SW 1271 (cell line): ENCODE measurements at regions not wholly inside any gene's neighbourhood (a gene's known extent, or its start where the extent isn't known, plus 50 kb on each side); places are given as distances from the start of the nearest gene placed in this dataset.

Source experiments
- DNase-seq, 2 experiments: peaks; one replicate each; lab custom pipeline; 2025; lab: John Stamatoyannopoulos, UW

DNA sequence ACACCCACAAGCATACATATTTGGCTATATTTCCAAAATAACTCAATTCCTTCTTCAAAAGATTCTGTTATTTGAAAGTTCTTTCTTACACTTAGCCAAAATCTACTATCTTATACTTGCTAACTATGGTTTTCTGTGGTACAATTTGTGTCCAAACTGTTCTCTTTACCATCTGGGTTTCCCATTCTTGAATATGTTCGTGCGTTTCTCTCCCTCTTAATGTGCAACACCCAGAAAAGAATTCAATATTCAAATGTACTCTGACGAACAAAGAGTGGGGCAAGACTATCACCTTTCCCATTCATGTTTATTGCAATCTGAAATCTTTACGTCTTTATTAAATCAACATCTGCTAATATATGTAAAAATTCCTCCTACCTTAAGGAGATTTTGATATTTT lies 912.7 kb downstream of the FAT4 start:
- no peak for DNase-seq

DNA sequence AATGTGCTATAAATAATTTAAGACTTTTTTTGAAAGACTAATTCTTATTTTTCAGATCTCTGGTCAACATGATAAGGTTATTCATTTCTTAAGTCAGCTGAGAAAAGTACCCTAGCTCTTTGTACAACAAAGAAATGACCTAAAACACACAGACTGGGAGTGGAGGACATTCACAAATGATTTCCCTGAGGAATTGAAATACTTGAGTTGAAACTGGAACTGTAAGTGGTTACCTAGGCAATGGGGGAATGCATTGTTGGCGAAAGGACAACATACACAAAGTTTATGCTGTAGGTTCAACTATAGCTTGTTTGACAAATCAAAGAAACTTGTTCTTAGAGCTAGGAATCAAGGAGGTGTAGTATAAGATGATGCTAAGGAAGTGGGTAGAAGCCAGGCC lies 915.5 kb downstream of the FAT4 start:
- DNase-seq: no peak

DNA sequence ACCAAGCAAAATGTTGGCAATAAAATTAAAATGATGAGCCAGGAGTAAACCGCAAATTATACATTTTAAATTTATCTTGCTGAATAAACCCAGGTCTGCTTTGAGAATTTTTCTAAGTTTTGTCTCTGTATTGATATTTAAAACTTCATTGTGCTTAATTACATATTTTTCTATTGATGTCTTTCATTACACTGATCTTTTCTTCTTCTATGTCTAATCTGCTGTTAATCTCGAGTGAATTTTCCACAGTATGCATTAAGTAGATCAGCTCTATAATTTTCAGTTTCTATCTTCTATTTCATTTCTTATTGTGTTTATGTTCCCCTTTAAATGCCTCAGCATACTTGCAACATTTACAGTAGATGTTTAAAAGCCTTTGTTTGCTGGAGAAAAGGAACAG lies 918.7 kb downstream of the FAT4 start:
- DNase-seq: no peak

DNA sequence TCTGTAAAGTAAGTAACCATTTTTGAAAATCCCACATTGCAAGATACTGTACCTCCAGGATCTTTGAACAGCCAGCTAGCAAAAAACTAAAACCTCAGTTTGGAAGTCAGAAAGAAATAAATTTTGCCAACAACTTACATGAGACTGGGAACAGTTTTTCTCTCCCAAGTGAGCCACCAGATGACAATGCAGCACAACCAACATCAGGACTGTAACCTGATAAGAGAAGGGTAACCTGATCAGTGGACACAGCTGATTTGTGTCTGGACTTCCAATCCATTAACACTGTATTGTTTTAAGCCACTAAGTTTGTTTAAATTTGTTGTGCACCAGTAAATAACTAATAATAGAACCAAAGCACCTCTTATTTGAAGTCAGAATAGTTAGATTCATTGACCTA lies 923.3 kb downstream of the FAT4 start:
- DNase-seq: no peak

DNA sequence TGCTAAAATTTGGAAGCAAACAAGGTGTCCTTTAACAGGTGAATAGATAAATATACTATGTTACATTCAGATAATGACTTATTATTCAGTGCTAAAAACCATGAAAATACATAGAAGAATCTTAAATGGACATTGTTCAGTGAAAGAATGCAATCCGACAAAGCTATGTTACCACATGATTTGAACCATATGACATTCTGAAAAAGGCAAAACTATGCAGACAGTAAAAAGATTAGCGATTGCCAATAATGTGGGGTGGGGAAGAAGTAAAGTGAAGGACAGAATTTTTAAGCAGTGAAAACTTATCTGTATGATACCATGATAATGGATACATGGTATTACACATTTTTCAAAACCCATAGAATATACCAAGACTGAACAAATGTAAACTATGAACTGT lies 926.9 kb downstream of the FAT4 start:
- no peak for DNase-seq

DNA sequence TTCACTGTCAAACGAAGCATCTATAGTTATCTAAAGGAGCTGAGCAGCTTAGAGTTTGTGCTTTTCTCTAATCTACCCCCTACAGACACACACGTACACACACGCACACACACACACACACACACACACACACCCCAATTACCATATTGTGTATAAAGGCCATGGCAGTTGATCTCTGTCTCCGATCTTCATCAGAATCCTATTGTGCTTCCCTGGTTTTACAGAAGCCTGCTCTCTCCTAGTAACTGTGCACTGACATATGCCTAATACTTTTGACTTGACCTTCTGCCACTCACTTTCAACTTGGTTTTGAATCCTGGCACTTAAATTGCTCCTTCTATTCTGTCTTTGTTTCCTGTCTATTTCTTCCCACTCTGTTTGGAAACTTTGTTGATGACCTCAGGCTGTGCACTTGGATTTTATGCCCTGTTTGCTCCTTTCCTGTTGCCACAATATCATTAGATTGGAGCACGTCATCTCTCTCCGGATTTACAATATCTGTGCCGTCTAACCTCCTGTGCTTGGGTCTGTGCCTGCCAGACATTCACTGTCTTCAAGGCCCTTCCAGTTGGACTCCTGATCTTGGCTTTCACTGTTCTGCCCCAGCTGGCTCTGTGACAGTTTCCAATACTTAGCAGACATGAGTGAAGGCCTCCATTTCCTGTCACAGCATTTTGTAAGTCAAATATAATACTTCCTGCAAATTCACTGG lies 928.1 kb downstream of the FAT4 start:
- DNase-seq: no peak

DNA sequence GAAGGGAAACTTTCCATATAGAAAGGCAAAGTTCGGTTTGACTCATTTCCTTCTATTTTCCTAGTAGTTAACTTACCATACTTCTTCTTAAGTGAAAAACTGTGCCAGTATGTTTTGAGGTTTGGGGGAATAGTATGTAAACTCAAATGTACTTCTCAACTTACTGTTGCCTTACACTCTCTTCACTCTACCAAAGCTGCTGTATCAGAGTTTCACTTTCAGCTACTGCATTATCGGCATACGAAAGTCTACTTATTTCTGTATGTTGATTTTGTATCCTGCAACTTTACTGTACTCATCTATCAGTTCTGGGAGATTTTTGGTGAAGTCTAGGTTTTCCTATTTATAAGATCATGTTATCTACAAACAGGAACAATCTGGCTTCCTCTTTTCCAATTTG lies 932.7 kb downstream of the FAT4 start:
- no peak for DNase-seq

DNA sequence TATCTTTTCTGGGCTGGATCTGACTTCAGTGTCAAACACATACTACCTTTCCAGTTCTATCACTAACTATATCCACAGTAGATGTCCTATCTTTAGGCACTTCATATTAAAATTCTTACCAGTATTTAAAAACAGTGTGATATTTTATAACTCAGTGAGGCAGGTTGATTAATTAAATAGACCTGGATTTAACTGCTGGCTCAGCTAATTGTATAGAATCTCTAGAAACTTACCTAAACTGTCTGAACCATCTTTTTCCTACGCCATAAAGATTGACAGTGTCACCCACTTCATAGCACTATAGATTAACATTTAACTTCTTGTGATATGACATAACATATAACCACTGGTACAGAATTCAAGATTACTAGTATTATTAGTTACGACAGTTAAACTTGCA lies 935.3 kb downstream of the FAT4 start:
- DNase-seq: no peak

DNA sequence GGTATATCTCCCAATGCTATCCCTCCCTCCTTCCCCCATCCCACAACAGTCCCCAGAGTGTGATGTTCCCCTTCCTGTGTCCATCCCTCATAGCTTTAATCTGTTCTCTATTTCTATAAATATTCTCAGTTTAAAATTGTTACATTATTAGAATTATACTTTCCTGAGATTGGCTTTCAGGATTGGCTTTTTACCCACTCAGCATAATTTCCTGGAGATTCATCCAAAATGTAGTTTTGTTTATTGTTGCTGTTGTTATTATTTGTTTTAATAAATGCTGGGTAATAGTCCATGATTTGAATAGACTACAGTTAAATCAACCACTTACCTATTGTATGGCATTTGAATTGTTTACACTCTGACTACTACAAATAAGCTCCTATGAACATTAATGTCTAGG lies 936.4 kb downstream of the FAT4 start:
- DNase-seq: no peak

DNA sequence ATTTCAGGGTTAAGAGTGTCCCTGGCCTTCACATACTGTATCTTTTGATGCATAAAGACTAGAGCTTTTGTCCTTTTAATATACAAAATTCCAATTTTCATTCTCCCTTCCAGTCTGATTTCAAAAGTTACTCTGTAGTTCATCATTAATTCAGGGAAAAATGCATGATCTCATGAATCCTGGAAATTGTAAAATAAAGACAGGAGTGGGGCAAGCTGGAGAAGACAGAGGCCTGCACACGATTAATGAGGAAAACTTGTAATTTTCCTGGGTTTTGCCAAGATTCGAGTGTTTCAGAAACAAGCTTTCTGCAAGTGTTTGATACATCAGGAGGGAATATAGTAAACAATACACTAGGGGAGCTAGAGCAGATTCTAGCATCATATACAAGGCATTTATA lies 947.9 kb downstream of the FAT4 start:
- no peak for DNase-seq

DNA sequence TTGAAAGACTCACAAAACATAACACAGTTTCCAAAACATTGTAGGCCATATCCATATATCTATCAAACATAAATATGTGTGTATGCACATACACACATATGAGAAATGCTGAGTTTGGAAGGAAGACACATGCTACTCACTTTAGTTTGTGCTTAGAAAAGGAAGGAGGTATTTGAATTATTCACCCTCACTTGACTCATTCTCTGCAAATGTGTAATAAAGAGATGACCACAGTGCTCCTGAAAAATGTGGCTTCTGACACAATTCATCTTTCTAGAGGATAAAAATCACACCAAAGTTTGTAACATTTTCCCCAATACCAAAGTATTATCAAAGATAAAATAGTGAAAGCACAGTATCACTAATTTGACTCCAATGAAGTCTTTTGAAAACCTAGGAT lies 950.1 kb downstream of the FAT4 start:
- DNase-seq: no peak

DNA sequence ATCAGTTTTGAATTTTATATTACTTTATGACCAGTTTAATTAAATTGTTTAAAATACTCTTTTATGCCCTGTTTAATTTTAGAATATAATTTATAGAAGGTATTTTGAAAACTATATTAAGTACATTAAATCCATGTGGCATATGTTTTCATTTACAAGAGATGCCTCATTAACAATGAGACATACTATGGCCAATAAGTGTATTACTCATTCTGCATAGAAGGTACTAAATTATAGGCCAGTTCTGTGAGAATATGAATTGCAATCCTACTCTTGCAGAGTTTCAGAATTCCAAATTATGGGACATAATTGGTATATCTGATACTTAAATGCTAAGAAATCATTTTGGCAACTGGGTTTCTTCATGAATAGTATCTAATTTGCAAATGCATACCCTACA lies 951.1 kb downstream of the FAT4 start:
- no peak for DNase-seq

DNA sequence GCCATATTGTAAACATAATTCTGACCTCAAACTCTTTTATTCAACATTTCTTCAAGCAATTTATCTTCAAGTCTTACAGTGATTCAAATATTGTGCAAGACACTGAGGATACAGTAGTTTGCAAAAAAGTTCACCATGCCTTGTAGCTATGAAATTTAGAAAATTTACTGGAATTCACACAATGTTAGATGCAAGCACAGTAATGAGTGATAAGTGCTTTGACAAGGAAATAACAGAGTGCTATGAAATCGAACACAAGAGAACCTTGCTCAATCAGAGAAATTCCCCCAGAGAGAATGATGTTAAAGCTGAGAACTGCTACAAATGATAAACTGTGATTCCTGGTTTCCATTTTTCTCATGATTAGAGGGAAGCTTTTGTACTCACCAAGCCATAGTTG lies 952.9 kb downstream of the FAT4 start:
- peak in 1 of 2 experiments; percentile 1 for DNase-seq

DNA sequence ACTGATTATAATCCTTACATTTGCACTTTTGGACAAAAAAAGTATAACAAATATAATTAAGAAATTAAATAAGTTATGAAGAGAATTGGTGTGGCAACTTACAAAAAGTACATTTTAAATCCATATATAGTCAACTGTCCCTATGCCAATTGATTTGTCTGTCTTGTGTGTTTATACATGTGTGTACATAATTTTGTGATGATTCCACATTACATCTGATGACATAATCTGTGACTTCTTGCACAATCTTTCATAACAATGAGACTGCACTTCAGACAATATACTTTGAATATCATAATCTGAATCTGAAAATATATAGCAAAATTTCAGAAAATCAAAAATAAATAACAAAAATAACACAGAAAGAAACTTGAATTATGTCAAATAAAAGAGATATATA lies 953.4 kb downstream of the FAT4 start:
- DNase-seq: no peak

DNA sequence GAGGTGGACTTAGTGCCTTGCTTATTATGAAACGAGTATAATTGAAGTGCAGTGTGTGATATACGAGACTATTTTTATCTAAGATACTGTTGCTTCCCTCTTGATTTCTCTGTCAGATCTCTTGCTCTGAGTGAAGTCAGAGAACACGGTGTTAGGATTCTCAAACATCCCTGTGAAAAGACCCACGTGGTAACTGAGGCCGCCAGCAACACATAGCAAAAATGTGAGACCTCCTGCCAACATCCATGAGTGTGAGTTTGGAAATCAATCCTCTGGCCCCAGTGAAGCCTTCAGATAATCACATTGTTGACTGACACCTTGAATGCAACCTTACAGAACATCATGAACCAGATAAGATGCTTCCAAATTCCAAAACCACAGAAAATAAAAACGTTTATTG lies 954.4 kb downstream of the FAT4 start:
- DNase-seq: no peak

DNA sequence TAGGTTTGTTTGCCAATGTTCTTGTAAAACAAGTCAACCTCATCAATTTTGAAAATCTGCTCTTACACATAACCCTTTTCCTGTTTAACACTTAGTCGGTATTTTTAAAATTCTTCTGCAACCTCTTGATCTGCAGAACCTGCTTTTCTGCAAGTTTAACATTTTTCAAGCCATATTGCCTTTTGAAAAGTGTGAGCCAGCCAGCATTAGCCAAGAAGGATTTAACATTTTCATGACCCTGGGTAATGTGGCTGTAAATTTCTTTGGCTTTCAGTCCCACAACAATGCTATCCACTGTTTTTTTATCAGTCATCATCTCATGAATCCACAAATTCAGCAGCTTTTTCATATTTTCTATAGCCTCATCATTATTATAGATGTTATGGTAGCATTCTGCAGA lies 956.5 kb downstream of the FAT4 start:
- DNase-seq: no peak

DNA sequence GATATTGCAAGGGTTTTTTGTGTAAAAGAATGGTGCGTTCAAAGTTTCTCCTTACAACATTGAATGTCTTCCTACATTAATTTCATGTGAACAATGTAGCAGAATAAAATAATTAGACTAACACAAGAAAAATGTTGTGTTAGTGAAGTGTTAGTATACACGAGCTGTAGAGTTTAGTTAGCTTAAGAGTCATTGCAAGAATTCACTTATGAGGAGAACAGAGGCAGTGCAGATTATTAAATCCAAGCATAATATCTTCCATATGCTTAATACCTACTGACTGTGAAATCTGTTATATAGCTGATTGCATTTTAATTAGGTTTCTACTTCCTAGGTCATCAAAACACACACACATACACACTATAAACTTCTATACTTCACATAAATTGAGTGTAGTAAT lies 959.0 kb downstream of the FAT4 start:
- no peak for DNase-seq

DNA sequence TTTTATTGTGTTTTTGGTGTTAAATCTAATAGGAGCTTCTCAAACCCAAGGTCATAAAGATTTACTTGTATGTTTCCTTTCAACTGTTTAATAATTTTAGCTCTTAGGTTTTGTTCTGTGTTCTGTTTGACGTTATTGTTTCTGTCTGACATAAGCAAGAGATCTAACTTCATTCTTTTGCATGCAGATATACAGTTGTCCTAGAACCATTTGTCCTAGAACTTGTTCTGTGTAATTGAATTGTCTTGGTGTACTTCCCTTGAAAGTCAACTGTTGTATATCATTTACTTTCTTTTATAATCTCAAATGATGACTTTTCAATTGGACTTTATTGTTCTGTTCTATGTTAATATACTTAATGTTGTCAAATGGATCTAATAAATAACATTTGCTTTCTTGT lies 977.1 kb downstream of the FAT4 start:
- DNase-seq: no peak

DNA sequence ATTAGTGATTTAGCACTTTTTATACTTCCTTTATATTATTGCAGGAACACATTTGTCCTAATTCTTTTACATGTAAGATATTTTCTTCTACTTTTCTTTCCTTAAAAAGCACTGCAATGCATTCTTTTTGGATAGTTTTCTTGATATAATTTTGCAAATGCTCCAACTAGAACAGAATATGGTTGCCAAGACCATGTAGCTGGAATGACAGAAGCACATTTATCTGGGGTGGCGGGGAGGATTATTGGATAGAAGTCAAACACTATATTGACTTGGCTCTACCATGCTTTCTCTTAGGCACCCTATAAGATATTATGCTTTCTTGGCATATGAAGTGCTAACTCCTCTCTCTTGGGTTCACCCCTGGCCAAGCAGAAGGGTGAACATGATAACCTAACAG lies 983.5 kb downstream of the FAT4 start:
- DNase-seq: no peak

DNA sequence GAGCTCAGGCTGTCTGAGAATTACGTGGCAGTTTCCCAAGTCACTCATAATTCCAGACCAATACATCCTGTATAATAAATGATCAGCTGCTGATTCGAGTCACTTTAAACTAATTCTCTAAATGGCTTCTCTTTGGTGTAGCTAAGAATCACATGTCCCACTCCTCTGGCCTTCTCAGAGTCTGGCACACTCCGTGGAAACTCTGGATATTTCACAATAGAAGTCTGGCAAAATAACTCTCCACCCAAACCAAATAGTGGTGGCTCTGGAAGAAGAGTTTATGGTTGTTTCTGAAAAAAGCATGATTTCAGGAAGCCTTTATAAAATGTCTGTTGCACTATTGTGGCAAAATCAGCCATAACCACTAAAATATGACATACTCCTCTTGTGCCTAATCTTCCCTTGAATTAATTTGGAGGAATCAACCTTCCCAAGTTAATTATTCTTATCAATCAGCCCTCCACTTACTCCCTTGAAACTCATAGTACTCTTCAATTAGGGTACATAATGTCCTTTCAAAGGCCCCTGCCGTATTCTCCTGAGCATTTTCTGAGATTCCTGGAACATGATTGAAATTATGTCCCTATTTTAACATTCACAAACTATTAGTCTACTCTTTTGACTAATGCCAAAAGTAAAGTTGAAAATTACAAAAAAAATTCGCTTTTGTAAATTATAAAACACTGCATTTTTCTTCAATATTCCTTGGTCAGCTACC lies 991.6 kb downstream of the FAT4 start:
- DNase-seq: no peak

DNA sequence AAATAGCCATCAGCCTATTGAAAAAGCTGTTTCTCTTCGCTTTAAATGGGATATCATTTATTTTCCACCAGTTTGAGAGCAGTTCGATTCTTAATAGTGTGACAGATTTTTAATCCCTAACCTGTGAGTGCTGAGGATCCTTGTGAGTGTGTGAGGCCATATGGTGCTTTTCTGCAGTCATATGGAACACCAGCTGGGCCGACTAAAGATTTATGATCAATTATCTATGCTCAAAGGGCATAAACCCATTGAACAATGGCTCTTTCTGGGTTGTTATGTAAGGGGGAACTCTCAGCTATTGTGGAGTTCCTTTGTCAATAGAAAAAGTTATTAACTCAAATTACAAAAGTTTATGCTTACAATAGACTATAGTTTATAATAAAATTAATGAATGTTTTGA lies 1003.6 kb downstream of the FAT4 start:
- no peak for DNase-seq

DNA sequence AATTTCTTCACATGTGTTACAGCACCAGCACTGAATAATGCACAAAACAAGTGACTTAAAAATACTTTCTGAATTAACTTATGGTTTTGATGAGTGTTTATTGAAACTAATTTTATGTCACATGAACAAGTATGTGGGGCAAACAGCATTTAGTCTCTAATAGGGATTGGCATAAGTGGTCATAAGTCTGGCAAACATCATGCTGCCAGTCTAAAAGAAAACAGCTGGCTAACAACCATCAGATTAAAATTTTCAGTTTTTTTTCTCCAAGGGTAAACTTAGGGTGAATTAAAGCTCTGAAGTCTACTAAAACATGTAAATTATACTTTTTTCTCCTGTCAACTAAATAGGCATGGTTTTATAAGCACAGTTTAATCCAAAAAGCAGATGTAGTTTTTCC lies 1014.2 kb downstream of the FAT4 start:
- DNase-seq: no peak

DNA sequence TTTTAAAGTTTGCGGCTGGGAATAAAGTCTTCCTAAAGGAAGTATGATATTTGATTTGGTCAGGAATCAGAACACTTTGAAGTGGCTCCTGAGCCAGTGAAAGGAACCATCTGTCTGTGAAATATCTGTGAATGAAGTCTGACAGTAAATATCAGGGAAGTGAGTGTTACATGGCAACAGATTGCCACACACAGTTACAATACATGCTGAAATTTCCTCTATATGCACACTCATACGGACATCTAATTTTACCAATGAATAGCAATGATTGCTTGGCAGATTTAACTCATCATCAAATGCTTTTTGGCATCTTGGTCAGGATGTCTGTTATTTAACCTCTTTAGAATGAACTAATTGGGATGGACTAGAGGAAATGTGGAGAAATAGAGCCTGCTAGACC lies 1023.8 kb downstream of the FAT4 start:
- no peak for DNase-seq

DNA sequence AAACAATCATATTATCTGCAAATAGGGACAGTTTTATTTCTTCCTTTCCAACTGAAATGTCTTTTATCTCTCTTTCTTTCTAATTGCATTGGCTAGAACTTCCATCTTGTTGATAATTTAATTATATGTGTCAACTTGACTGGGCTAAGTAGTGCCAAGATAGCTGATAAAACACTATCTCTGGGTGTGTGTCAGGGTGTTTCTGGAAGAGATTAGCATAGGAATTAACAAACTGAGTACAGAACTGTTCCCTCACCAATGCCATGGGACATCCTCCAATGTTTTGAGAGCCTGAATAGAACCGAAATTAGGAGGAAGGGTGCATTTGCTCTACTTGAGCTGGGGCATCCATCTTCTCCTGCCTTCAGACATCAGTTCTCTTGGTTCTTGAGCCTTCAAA lies 1027.2 kb downstream of the FAT4 start:
- no peak for DNase-seq
